GM18951 (cell line): ENCODE measurements at regions not wholly inside any gene's neighbourhood (a gene's known extent, or its start where the extent isn't known, plus 50 kb on each side); places are given as distances from the start of the nearest gene placed in this dataset.

ENCODE experiments used
- POLR2A ChIP-seq: IDR thresholded peaks from 4 replicates; pipeline ENCODE4 v1.6.1; 2011; ENCODE audit warnings: mild to moderate bottlenecking; ENCODE audit not compliant: insufficient read length, insufficient read depth; ENCODE audit errors: extremely low read depth
- in situ Hi-C: fragments of 300-500 bp; cut with MboI; formaldehyde crosslinking; loops from one replicate; pipeline ENCODE4 v1.12.0; 2022; ENCODE audit warnings: low sequenced_read_pairs, mixed read lengths, inconsistent platforms; ENCODE audit not compliant: unreplicated experiment

- no peak for TF ChIP-seq POLR2A
- in situ Hi-C loops = no loop called here
Measured at GRCh38 chr11:116596346-116597260, 176.2 kb downstream of the BUD13 start.

GRCh38 chr11:116595305-116595880 lies 177.4 kb downstream of the BUD13 start:
- in situ Hi-C loops = no loop called here
- no peak for TF ChIP-seq POLR2A

- no peak for TF ChIP-seq POLR2A
- in situ Hi-C loops = no loop called here
Measured at GRCh38 chr11:116590844-116591570, 181.8 kb downstream of the BUD13 start.

GRCh38 chr11:116589402-116589801 lies 183.4 kb downstream of the BUD13 start:
- in situ Hi-C loops = no loop called here
- no peak for TF ChIP-seq POLR2A

- no peak for TF ChIP-seq POLR2A
- in situ Hi-C loops = no loop called here
Measured at GRCh38 chr11:116586392-116586791, 186.4 kb downstream of the BUD13 start.

- in situ Hi-C loops = no loop called here
- no peak for TF ChIP-seq POLR2A
Measured at GRCh38 chr11:116582571-116582970, 190.2 kb downstream of the BUD13 start.

- in situ Hi-C loops = no loop called here
Measured at GRCh38 chr11:116581349-116581748, 191.4 kb downstream of the BUD13 start.

GRCh38 chr11:116580799-116581198 lies 192.0 kb downstream of the BUD13 start:
- TF ChIP-seq POLR2A = no peak
- in situ Hi-C loops = no loop called here

More at GRCh38 chr11:116581349-116581748, 191.4 kb downstream of the BUD13 start:
- TF ChIP-seq POLR2A = no peak

GRCh38 chr11:116579857-116580727 lies 192.7 kb downstream of the BUD13 start:
- no peak for TF ChIP-seq POLR2A
- in situ Hi-C loops = no loop called here

- TF ChIP-seq POLR2A = no peak
- in situ Hi-C loops = no loop called here
Measured at GRCh38 chr11:116579031-116579653, 193.6 kb downstream of the BUD13 start.

GRCh38 chr11:116577956-116578355 lies 194.8 kb downstream of the BUD13 start:
- in situ Hi-C loops = no loop called here
- no peak for TF ChIP-seq POLR2A

GRCh38 chr11:116577273-116577672 lies 195.5 kb downstream of the BUD13 start:
- no peak for TF ChIP-seq POLR2A
- in situ Hi-C loops = no loop called here

- no peak for TF ChIP-seq POLR2A
- in situ Hi-C loops = no loop called here
Measured at GRCh38 chr11:116576526-116576925, 196.3 kb downstream of the BUD13 start.
